NCI-H1417 (cell line): ENCODE measurements at regions not wholly inside any gene's neighbourhood (a gene's known extent, or its start where the extent isn't known, plus 50 kb on each side); places are given as distances from the start of the nearest gene placed in this dataset.

Source experiments
- DNase-seq, 3 experiments: peaks; one replicate each; lab custom pipeline; 2025; lab: John Stamatoyannopoulos, UW

GRCh38 chr5:74316064-74316603 lies 324.4 kb downstream of the ENC1 start:
- peak in 2 of 3 experiments; percentile 59 to 67 for DNase-seq

- no peak for DNase-seq
These were observed 325.6 kb downstream of the ENC1 start for GRCh38 chr5:74314906-74315305.

GRCh38 chr5:74313896-74314295 lies 326.6 kb downstream of the ENC1 start:
- DNase-seq: no peak

- no peak for DNase-seq
These were observed 327.8 kb downstream of the ENC1 start for GRCh38 chr5:74312746-74313145.

GRCh38 chr5:74311961-74312360 lies 328.6 kb downstream of the ENC1 start:
- no peak for DNase-seq

- DNase-seq: no peak
These were observed 329.3 kb downstream of the ENC1 start for GRCh38 chr5:74310997-74311930.

- DNase-seq: no peak
These were observed 330.1 kb downstream of the ENC1 start for GRCh38 chr5:74310386-74310785.

- DNase-seq: no peak
These were observed 331.5 kb downstream of the ENC1 start for GRCh38 chr5:74309050-74309449.

GRCh38 chr5:74306845-74307244 lies 333.7 kb downstream of the ENC1 start:
- no peak for DNase-seq

GRCh38 chr5:74304536-74304935 lies 336.0 kb downstream of the ENC1 start:
- DNase-seq: no peak

- DNase-seq: no peak
These were observed 336.9 kb downstream of the ENC1 start for GRCh38 chr5:74303578-74303977.

- no peak for DNase-seq
These were observed 339.0 kb downstream of the ENC1 start for GRCh38 chr5:74301576-74301975.

- no peak for DNase-seq
These were observed 339.6 kb downstream of the ENC1 start for GRCh38 chr5:74300808-74301389.

GRCh38 chr5:74299833-74300232 lies 340.7 kb downstream of the ENC1 start:
- DNase-seq: no peak

- no peak for DNase-seq
These were observed 343.7 kb downstream of the ENC1 start for GRCh38 chr5:74296685-74297408.

- no peak for DNase-seq
These were observed 344.9 kb downstream of the ENC1 start for GRCh38 chr5:74295676-74296075.

GRCh38 chr5:74295141-74295540 lies 345.4 kb downstream of the ENC1 start:
- DNase-seq: no peak

GRCh38 chr5:74294231-74294705 lies 346.3 kb downstream of the ENC1 start:
- no peak for DNase-seq

GRCh38 chr5:74293182-74293581 lies 347.3 kb downstream of the ENC1 start:
- no peak for DNase-seq

GRCh38 chr5:74290634-74291241 lies 349.8 kb downstream of the ENC1 start:
- no peak for DNase-seq

GRCh38 chr5:74289691-74290090 lies 350.8 kb downstream of the ENC1 start:
- DNase-seq: no peak

GRCh38 chr5:74289238-74289637 lies 351.3 kb downstream of the ENC1 start:
- no peak for DNase-seq
